HG03558 (cell line): ENCODE measurements at regions not wholly inside any gene's neighbourhood (a gene's known extent, or its start where the extent isn't known, plus 50 kb on each side); places are given as distances from the start of the nearest gene placed in this dataset.
"Not testable (repeated sequence)": the region's sequence is repeated elsewhere in the genome, so short reads cannot be mapped to it uniquely, and the experiment has no call there.

Experiments used
- ATAC-seq: cut with Tn5 transposase; IDR thresholded peaks from one replicate; pipeline ENCODE4 v1.9.1; 2021; ENCODE audit warnings: moderate number of reproducible peaks; ENCODE audit not compliant: unreplicated experiment; ENCODE audit errors: extremely low read depth

DNA sequence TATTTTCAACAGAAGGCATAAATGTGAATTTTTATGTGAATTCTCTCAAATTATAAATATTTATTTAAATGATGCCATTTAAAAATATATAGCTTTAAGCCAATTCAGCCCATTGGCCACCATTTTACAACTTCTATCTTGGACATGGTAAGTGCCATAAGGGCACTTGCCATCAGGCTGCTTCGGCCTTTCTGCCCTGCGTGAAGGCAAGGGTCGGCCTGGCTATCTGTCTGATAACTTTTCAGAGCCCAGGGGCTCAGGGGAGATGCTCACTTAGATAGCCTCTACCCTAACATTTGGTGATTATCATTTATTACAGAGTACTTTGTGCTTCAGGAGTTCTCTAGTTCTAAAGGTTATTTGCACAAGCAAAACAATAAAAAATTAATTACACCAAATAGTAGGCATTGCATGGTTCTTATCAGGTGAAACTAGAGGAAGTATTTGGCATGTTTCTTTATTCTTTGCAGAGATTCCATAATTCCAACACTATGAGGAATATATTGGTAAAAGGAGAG is 62.4 kb upstream of the MBNL1 start:
- ATAC-seq: no peak

DNA sequence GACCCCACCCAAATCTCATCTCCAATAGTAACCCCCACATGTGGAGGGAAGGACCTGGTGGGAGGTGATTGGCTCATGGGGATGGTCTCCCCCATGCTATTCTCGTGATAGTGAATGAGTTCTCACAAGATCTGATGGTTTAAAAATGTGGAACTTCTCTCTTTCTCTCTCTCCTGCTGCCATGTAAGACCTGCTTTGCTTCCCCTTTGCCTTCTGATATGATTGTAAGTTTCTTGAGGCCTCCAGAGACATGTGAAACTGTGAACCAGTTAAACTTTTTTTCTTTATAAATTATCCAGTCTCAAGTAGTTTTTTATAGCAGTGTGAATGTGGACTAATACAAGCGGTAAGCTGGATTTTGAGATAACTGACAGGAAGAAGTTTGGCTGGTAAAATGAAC is 60.3 kb upstream of the MBNL1 start:
- ATAC-seq: no peak

DNA sequence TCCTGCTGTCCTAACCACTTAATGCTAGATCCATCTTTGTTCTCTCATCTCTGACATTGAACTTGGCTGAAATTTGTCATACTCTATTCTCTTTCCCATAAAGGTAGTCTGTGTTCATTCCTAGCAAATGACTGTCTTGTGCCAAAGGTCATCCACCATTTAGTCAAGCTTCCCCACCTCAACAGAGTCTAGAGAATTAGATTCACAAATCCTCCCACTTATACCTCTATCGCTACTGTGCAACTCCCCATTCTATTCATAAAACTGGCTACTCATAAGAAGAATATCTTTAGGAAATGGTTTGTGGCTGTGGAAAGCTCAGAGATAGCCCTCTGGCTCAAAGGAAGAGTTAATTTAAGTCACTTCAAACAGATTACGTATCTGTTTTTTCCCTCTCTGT is 59.7 kb upstream of the MBNL1 start:
- no peak for ATAC-seq

DNA sequence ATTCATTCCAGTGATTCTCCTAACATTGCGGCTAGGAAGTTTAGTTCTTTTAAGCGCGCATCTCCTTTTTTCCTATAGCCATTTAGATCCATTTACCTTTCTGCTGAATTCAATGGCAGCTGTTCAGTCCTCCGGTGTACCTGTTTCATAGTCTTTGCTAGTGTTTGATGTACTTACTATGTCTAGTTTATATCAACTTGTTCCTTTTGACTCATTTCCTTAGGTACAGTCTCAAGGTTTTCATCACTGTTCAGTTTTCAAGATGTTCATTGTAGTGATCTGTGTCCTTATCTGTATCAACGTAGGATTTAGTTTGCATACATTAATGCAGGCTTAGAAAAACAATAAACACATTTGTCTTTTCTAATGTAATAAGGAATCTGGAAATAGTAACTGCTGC is 59.0 kb upstream of the MBNL1 start:
- ATAC-seq: no peak

DNA sequence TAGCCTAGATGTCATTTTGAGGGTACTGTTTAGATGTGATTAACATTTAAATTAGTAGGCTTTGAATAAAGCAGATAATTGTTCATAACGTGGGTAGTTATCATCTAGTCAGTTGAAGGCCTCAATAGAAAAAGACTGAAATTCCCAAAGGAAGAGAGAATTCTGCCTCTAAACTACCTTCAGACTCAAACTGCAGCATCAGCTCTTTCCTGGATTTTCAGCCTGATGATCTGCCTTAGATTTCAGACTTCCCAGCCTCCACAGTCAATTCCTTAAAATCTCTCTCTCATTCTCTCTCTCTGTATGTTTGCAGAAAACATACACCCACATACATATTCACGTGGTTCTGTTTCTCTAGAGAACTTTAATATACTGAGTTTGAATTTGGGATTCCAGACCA is 58.0 kb upstream of the MBNL1 start:
- ATAC-seq: no peak

DNA sequence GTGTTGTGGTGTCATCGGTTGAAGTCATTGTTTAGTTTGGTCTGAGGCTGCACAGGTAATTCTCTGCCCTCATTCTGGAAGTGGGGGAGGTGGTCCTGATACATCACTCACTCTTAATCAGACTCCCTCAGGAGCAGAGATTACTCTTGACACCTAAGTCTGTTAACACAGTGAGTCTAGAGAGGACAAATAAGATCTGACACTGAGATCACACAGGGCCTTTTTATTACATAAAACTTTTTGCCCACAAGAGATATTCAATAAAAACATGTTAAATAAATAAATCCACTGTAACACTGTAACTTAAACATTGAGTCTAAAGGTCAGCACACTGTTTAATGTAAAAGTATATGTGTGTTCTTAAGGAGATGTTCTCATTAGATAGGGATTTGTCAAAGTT is 57.1 kb upstream of the MBNL1 start:
- ATAC-seq: no peak

DNA sequence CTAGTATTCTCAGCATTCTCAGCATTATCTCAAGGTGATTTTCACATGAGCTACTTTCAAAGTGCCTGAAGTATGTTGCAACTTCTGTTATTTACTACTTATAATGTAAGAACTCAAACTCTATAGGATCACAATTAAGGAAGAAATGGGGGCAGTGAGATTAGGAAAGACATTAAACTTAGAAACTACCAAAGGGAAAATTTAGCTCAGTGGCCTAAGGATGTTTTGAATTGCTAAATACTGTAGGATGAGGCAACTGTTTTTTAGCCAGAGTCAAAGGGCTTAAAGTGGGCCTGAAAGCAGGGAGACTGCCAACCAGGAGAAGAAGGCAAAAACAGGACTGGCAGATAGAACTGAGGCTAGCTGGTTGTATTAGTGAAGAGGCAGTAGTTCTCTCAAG is 55.5 kb upstream of the MBNL1 start:
- no peak for ATAC-seq

DNA sequence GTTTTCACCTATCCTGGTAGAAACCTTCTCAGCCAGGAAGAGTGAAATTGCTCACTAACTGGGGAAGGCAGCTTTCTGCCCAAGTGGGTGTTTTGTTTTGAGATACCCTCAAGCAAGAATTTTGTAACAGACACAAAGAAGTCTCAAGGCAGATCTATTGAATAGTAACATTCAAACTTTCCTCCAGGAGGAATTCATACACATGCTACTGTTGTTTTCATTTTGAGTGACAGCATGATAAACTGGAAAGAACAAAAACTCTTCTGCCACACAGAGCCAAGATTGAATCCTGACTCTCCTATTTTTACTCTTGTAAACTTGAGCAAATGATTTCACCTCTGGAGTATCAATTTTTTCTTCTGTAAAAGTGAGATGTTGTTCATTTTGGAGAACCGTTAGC is 54.8 kb upstream of the MBNL1 start:
- ATAC-seq: no peak

DNA sequence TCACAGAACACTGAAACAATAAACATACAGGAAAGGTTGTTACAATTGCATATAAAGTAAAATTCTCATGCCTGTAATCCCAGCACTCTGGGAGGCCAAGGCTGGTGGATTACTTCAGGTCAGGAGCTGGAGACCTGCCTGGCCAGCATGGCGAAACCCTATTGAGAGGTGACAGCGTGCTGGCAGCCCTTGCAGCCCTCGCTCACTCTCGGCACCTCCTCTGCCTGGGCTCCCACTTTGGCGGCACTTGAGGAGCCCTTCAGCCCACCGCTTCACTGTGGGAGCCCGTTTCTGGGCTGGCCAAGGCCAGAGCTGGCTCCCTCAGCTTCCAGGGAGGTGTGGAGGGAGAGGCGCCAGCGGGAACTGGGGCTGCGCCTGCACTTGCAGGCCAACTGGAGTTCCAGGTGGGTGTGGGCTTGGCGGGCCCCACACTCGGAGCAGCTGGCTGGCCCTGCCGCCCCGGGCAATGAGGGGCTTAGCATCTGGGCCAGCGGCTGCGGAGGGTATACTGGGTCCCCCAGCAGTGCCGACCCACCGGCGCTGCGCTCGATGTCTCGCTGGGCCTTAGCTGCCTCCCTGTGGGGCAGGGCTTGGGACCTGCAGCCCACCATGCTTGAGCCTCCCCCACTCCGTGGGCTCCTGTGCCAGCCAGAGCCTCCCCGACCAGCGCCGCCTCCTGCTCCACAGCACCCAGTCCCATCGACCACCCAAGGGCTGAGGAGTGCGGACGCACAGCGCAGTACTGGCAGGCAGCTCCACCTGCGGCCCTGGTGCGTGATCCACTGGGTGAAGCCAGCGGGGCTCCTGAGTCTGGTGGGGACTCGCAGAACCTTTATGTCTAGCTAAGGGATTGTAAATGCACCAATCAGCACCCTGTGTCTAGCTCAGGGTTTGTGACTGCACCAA is 51.5 kb upstream of the MBNL1 start:
- ATAC-seq: not testable (repeated sequence)

DNA sequence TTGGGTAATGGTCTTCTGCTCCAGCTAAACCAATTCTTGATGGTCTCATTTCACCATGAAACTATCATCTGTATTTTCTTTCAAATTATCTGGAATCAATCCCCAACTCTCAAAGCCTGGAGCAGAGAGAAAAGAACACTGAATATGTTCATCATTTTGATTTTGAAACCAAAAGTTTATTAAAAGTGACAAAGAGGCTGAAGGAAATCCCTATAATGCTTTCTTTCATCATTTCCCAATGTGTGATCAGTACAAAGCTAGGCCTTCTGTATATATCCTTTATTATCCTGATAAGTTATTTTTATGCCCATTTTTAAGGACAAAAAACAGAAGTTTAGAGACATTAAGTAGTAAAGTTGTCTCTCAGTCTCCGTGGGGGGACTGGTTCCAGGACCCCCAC is 50.1 kb upstream of the MBNL1 start:
- ATAC-seq: no peak
